ENCODE measurements at regions not wholly inside any gene's neighbourhood (a gene's known extent, or its start where the extent isn't known, plus 50 kb on each side); places are given as distances from the start of the nearest gene placed in this dataset.
"Not testable (repeated sequence)": the region's sequence is repeated elsewhere in the genome, so short reads cannot be mapped to it uniquely, and the experiment has no call there.

DNA sequence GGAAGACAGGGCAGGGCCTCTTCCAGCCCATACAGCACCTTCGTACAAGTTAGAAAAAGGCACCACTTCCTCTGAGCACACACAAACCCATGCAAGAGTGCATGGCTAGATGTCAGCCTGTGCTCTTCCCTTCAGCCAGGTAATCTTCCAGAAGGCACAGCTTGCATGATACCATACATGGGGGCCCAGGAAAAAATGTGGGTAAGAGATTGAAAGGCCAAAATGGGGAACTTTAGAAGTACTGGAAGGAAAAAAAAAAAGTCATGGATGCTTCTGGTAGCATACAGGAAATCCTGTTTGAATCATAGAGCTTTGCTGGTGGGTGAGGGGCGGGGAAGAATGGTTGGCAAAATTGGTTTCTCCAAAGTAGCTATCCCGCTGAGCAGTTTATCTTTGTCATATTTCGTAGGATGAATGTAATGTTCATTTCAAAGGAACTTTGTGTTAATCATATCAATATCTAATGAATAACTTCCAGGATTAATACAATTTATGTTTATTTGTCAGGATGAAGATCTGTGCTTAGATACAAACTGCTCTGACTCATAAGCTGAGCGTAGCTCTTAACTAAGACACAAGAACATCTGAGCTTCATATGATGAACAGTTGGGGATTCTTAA lies 78.2 kb upstream of the MAP3K1 start:
- peak overlapping the region; percentile 59 for H3K27ac ChIP-seq
- TF ChIP-seq, protein P1, sequence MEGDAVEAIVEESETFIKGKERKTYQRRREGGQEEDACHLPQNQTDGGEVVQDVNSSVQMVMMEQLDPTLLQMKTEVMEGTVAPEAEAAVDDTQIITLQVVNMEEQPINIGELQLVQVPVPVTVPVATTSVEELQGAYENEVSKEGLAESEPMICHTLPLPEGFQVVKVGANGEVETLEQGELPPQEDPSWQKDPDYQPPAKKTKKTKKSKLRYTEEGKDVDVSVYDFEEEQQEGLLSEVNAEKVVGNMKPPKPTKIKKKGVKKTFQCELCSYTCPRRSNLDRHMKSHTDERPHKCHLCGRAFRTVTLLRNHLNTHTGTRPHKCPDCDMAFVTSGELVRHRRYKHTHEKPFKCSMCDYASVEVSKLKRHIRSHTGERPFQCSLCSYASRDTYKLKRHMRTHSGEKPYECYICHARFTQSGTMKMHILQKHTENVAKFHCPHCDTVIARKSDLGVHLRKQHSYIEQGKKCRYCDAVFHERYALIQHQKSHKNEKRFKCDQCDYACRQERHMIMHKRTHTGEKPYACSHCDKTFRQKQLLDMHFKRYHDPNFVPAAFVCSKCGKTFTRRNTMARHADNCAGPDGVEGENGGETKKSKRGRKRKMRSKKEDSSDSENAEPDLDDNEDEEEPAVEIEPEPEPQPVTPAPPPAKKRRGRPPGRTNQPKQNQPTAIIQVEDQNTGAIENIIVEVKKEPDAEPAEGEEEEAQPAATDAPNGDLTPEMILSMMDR (conservative IDR thresholded peaks at IDR 0.05) = no peak

DNA sequence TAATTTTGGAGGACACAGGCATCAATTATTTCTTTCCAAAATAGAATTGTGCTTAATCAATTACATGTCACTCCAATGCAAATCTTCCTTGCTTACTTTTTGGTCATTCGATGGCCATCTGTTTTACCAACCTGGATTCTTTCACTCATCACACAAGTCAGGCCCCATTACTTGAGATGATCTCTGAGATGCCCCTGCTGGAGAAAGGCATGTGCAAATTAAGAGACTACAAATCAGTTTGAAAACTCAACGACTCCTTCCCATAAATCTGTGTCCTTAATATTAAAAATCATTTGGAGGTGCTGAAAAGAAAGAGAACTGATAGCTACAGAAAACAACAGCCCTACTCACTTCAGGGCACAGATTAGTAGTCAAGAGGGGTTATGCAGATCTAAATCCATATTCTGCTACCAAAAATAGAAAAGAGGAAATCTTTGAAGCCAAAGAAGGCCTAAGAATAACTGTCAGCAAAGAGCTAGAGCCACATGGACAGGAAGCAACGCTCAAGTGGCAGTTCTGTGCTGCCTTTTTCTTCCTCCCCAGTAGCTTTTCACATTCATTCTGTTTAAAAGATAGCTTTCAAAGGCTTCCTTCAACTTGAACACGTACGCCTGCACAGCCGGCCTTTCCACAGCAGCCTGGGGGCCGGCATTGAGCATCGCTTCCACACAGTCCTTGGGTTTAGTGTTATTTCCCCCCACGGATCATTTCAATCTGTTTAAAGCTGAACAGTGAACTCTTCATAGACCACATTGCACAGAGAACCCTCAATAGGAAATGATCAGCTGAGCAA lies 79.3 kb upstream of the MAP3K1 start:
- peak overlapping the region; percentile 59; the same call in 1 of the 2 replicates for H3K27ac ChIP-seq
- TF ChIP-seq, protein P1 (conservative IDR thresholded peaks at IDR 0.05) = no peak

DNA sequence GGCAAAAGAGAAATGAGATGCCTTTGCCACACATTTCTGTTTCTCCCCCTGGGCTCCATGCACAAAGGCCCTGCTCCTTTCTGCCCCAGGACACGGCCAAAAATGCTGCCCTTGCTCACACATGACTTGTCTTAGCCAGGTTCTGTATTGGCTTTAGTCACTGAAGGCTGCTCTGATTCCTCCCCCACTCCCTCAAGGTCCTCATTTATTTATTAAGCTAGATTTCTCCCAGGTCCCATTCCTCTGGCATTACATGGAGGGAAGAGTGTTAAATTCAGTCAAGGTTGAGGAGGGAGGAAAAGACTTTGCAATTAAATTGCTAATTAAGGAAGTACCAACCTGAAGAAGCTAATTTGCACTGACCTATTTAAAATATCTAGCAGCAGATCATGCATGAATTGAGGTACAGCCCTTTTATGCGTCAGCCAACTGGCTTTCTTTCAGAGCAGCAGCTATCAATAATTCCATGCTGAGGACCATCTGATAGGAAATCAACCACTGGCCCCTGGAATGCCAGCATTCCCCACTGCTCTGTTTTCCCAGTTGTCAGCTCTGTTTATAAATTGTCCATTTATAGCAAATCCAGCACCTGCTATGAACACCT lies 81.2 kb upstream of the MAP3K1 start:
- no peak overlapping the region for H3K27ac ChIP-seq

DNA sequence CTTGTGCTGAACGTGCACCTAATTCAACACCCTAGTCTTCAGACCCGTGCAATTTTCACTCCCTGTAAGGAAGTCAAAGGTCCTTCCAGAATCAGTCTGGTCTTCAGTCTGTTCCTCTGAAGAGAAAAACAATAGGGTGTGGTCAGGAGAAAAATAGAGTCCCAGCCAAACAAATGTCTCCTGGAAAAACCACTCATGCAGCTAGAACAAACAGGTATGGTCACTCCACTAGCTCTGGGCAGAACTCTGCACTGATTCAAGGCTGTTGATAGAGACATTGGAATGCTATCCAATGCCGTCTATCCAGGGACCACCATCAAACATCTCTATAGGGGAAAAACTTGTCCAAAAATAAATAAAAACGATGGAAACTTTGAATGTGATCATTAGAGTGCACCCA lies 81.8 kb upstream of the MAP3K1 start:
- TF ChIP-seq, protein P1 (conservative IDR thresholded peaks at IDR 0.05) = no peak
- H3K27ac ChIP-seq = no peak overlapping the region

More for the DNA sequence above, 81.2 kb upstream of the MAP3K1 start:
- TF ChIP-seq, protein P1 (conservative IDR thresholded peaks at IDR 0.05) = no peak

DNA sequence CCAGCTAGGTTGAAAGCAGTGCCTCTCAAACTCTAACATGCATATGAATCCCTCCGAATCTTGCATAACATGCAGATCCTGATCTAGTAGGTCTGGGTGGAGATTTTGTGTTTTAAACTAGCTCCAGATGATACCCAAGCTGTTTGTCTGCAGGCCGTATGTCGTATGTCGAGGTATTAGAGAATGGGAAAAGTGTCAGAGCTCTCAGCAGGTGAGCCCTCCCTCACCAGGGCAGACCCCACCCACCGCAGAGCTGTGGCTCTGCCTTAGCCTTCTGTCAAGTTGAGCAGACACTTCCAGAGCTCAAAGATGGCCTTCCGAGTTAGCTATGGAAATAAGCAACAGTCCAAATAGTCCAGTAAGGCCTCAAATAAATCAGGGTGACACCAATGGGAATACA lies 83.2 kb upstream of the MAP3K1 start:
- TF ChIP-seq, protein P1 (conservative IDR thresholded peaks at IDR 0.05) = no peak
- H3K27ac ChIP-seq = no peak overlapping the region

DNA sequence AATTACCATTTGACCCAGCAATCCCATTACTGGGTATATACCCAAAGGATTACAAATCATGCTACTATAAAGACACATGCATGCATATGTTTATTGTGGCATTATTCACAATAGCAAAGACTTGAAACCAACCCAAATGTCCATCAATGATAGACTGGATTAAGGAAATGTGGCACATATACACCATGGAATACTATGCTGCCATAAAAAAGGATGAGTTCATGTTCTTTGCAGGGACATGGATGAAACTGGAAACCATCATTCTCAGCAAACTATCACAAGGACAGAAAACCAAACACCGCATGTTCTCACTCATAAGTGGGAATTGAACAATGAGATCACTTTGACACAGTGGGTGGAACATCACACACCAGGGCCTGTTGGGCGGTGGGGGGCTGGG lies 83.9 kb upstream of the MAP3K1 start:
- H3K27ac ChIP-seq = not testable (repeated sequence)

DNA sequence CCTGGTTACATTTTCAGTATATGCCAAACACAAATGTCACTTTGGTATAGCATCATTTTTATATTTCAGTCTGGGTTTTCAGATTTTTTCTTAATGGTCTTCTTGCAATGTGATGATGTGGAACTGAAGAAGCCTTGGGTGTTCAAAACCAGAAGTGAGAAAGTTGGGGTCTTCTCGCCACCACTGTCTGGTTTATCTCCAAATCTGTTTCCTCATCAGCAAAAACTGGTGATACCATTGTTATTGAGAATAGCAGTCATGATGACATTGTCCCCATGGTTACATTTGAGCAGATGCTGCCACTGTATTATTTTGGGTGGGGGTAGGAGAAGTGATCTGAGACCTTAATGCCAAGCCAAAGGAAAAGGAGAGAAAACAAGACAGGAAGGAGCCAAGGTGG lies 85.9 kb upstream of the MAP3K1 start:
- H3K27ac ChIP-seq = no peak overlapping the region
- TF ChIP-seq, protein P1 (conservative IDR thresholded peaks at IDR 0.05) = no peak
